ENCODE measurements at regions not wholly inside any gene's neighbourhood (a gene's known extent, or its start where the extent isn't known, plus 50 kb on each side); places are given as distances from the start of the nearest gene placed in this dataset.

DNA sequence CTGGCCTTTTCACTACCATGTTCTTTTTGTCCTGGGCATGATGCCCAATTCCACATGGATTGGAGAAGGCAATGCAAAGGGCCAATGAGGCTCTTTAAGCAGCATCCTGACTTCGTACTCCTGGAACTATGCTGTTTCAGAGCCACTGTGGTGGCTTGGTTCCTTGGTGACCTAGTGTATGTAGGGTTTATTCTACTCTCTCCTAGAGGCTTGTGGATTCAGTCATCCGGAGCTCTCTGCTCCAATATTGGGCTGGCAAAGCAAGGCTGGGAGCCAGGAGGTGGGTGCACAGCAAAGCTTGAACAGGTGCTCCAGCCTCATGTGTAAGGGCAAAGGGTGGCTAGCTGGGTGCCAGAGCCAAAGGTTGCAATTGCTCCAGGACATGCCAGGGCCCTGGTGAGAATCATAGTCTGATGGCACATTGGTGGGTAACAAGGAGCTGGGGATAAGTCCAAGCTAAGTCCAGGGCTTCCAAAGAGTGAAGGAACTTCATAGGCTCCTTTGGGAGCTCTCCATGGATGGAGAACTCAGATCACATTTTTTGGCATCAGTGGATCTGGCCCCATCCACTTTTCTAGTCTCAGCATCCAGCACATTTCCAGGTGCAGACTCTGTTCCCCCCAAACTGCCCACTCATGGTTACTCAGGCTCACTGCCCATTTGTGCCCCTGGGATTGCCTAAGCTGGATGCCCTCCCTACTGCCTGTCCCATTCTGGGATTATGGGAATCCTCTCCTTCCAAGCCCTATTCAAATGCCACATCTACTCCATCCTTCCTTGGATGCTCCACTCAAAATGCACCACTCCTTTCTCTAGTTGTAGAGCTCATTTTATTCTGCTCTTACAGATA is 253.9 kb downstream of the EMP1 start (continued):
- TF ChIP-seq CBX3 (IDR thresholded peaks at IDR 0.05; ENCODE audit: low read depth), result no peak
- no peak for TF ChIP-seq TCF7L2 (IDR thresholded peaks at IDR 0.05; ENCODE audit: borderline replicate concordance, extremely low read depth, insufficient read depth, insufficient read length)

DNA sequence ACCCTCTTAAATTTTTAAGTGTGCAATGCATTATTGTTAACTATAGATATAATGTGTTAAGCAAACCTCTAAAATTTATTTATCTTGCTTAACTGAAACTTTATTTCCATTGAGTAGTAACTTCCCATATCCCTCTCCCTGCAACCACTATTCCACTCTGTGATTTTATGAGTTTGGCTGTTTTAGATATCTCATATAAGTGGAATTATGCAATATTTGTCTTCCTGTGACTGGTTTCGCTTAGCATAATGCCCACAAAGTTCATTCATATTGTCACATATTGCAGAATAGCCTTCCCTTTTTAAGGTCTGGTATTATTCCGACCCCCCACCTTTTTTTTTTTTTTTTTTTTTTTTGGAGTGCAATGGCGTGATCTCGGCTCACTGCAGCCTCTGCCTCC is 247.6 kb downstream of the EMP1 start:
- no peak overlapping the region for H3K27ac ChIP-seq (ENCODE audit: low read depth, low read length)
- ChIA-PET CTCF (no interaction called here), POLR2A (no interaction called here), RAD21 (ENCODE audit: low non-redundant PET in 1 of 2, low total read pairs in 2 of 2, uncharacterized antibody in 2 of 2, unreplicated experiment in 2 of 2) (no interaction called here)
- ATAC-seq (no peak), DNase-seq (ENCODE audit: low read depth, low spot score) (no peak)
- no peak overlapping the region for H2AFZ ChIP-seq (ENCODE audit: low read depth, low read length, poor library complexity, severe bottlenecking)
- H3K27me3 ChIP-seq (ENCODE audit: insufficient read depth, low read length), result no peaks in the 10 kb centered on the region
- intact Hi-C loops (cut with micrococcal nuclease), result no loop called here
- H3K4me2 ChIP-seq (ENCODE audit: low read length), result no peak overlapping the region
- H3K36me3 ChIP-seq (ENCODE audit: control insufficient read depth in 1 of 2, insufficient read depth in 2 of 2, low read length in 2 of 2), result no peaks in the 10 kb centered on the region
- no peaks in the 10 kb centered on the region; a peak in 1 of 4 replicates for H3K9me3 ChIP-seq (ENCODE audit: control insufficient read depth in 1 of 2, insufficient read depth in 1 of 2, low read depth in 1 of 2, low read length in 2 of 2)
- BruUV-seq (replicated peaks), result no TSS peak
- no peak overlapping the region for H3K4me3 ChIP-seq (replicated peaks in 1 of 2; ENCODE audit: low read depth in 1 of 2, low read length in 2 of 2)
- no peaks in the 10 kb centered on the region for H3K4me1 ChIP-seq (ENCODE audit: control insufficient read depth in 1 of 2, insufficient read depth in 2 of 2, low read length in 2 of 2)
- H3K9me2 ChIP-seq (ENCODE audit: insufficient read depth), result no peaks in the 10 kb centered on the region
- H3K79me2 ChIP-seq (ENCODE audit: insufficient read depth, low read length), result no peaks in the 10 kb centered on the region
- no peak overlapping the region for H3K9ac ChIP-seq (ENCODE audit: low read length)
- TF ChIP-seq EZH2phosphoT487 (IDR thresholded peaks at IDR 0.05; ENCODE audit: borderline replicate concordance) (no peak), EZH2 (IDR thresholded peaks at IDR 0.05) (no peak), EGR1 (IDR thresholded peaks at IDR 0.05; ENCODE audit: low read depth) (no peak), CEBPB (IDR thresholded peaks at IDR 0.05; ENCODE audit: low read depth) (no peak), POLR2A (IDR thresholded peaks at IDR 0.05; ENCODE audit: borderline replicate concordance, extremely low read depth, insufficient read depth, insufficient read length) (no peak), TCF7L2 (IDR thresholded peaks at IDR 0.05; ENCODE audit: borderline replicate concordance, extremely low read depth, insufficient read depth, insufficient read length) (no peak), ZNF274 (IDR thresholded peaks at IDR 0.05; ENCODE audit: low read depth, low read length) (no peak), POLR2AphosphoS5 (IDR thresholded peaks at IDR 0.05; ENCODE audit: low read depth, low read length) (no peak), FOSL1 (IDR thresholded peaks at IDR 0.05; ENCODE audit: low read depth) (no peak), SRF (IDR thresholded peaks at IDR 0.05; ENCODE audit: low read depth) (no peak), ZFX (IDR thresholded peaks at IDR 0.05) (no peak), ELF1 (IDR thresholded peaks at IDR 0.05; ENCODE audit: borderline replicate concordance, low read depth) (no peak), SIN3A (IDR thresholded peaks at IDR 0.05; ENCODE audit: low read depth) (no peak), JUND (IDR thresholded peaks at IDR 0.05) (no peak), RAD21 (IDR thresholded peaks at IDR 0.05; ENCODE audit: low read depth) (no peak), CBX3 (IDR thresholded peaks at IDR 0.05; ENCODE audit: low read depth) (no peak)
- TF ChIP-seq, protein P1, sequence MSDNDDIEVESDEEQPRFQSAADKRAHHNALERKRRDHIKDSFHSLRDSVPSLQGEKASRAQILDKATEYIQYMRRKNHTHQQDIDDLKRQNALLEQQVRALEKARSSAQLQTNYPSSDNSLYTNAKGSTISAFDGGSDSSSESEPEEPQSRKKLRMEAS (IDR thresholded peaks at IDR 0.05), result no peak
- TF ChIP-seq, protein P2, sequence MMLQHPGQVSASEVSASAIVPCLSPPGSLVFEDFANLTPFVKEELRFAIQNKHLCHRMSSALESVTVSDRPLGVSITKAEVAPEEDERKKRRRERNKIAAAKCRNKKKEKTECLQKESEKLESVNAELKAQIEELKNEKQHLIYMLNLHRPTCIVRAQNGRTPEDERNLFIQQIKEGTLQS (IDR thresholded peaks at IDR 0.05), result no peak
- TF ChIP-seq, protein P3, sequence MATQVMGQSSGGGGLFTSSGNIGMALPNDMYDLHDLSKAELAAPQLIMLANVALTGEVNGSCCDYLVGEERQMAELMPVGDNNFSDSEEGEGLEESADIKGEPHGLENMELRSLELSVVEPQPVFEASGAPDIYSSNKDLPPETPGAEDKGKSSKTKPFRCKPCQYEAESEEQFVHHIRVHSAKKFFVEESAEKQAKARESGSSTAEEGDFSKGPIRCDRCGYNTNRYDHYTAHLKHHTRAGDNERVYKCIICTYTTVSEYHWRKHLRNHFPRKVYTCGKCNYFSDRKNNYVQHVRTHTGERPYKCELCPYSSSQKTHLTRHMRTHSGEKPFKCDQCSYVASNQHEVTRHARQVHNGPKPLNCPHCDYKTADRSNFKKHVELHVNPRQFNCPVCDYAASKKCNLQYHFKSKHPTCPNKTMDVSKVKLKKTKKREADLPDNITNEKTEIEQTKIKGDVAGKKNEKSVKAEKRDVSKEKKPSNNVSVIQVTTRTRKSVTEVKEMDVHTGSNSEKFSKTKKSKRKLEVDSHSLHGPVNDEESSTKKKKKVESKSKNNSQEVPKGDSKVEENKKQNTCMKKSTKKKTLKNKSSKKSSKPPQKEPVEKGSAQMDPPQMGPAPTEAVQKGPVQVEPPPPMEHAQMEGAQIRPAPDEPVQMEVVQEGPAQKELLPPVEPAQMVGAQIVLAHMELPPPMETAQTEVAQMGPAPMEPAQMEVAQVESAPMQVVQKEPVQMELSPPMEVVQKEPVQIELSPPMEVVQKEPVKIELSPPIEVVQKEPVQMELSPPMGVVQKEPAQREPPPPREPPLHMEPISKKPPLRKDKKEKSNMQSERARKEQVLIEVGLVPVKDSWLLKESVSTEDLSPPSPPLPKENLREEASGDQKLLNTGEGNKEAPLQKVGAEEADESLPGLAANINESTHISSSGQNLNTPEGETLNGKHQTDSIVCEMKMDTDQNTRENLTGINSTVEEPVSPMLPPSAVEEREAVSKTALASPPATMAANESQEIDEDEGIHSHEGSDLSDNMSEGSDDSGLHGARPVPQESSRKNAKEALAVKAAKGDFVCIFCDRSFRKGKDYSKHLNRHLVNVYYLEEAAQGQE (IDR thresholded peaks at IDR 0.05; ENCODE audit: low read depth), result no peak
- H4K20me1 ChIP-seq (ENCODE audit: insufficient read depth), result no peaks in the 10 kb centered on the region

All from HCT116 (cell line).